Inflammatory macrophage (primary cell): ENCODE measurements at regions not wholly inside any gene's neighbourhood (a gene's known extent, or its start where the extent isn't known, plus 50 kb on each side); places are given as distances from the start of the nearest gene placed in this dataset.

Source experiments
- DNase-seq, 2 donors: peaks; one replicate each; pipeline ENCODE4 v3.0.0-alpha.2; 2020 to 2022

DNA sequence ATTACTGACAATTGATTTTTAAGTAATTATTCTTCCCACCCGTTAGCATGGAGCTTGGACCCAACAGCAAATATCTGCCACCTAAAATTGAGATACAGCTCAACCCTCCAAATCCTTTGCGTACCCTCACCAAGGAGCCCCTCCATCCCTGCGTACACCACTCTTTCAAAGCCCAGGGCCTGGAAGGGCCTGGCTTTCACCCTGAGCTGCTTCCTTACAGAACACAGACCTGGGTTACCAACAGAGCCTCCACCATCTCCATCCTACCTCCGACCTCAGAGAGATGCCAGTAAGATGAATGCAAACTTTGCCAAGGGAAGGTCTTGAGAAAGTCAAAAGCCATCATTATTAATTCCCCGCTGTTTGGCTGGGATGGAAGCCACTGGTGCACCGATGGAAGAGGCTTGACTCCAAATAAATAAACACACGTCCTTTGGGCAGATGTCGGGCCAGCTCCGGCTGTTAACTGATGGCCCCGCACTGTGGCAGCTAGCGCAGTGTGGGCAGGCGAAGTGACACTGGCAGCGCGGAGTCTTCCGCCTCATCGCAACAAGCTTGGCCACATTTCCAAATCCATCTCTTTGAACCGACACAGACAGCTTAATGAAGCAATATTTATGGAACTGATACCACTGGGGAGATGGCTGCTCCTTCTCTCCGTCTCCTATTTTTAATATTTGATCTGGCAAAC lies 150.2 kb upstream of the VSTM2B start:
- DNase-seq: no peak

DNA sequence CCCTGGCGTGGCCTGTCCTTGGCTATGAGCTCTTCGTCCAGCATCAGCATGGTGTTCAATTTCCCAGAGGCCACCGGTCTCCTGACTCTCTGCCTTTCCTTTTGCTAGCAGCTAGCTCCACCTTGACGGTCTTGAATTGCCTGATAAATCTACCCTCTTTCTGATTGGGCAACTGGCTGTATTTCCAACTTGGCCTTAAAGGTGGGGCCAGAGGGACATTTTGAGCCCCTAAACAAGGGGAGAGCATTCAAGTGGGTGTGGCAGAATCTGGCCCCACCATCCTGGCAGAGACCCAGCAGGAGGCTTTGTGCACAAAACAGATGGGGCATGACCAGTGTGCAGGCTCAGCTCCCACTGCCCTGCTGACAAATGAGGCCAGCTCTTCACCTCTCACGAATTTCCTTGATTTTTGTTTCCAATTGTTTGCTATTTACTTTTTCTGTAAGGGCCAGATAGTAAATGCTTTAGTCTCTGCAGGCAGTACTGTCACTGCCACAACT lies 148.9 kb upstream of the VSTM2B start:
- DNase-seq: no peak

DNA sequence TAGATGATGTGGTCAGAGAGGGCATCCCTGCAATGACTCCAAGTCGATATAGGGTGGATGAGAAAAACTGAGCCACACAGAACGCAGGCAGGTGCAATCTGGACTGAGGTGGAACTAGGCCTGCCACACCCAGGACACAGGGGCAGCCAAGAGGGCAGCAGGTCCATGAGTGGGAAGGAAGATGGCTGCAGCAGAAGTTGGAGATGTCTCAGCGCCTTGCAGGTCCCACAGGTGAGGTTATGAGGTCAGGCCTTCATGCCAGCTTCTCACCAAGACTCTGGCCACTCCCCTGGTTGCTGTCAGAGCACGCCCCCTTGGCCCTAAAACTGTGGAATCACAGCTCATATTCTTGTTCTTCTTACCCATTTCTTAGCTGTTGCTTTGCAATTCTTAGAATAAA lies 147.7 kb upstream of the VSTM2B start:
- no peak for DNase-seq

DNA sequence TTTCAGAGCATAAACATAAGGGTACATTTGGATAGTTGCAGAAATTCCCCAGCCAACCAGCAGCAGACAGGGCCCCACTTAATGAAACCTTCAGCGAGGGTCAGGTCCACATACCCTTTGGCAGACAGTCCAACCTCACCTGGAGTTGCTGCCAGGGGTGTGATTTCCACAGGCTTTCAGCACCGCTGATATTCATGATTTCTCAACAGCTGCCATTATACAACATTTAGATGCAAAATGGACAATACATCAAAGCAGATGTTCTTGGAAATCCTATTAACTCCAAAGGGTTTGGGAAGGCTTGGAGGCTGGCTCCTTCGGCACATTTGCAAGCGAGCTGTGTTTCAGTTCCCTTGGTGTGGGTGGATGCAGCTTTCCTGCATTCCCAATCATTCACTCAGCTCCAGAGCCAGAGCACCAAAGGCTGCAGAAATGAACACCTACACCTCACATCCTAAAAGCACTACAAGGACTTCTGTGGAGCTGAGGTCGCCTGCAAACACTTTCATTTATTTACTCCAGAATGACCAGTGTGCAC lies 147.2 kb upstream of the VSTM2B start:
- no peak for DNase-seq

DNA sequence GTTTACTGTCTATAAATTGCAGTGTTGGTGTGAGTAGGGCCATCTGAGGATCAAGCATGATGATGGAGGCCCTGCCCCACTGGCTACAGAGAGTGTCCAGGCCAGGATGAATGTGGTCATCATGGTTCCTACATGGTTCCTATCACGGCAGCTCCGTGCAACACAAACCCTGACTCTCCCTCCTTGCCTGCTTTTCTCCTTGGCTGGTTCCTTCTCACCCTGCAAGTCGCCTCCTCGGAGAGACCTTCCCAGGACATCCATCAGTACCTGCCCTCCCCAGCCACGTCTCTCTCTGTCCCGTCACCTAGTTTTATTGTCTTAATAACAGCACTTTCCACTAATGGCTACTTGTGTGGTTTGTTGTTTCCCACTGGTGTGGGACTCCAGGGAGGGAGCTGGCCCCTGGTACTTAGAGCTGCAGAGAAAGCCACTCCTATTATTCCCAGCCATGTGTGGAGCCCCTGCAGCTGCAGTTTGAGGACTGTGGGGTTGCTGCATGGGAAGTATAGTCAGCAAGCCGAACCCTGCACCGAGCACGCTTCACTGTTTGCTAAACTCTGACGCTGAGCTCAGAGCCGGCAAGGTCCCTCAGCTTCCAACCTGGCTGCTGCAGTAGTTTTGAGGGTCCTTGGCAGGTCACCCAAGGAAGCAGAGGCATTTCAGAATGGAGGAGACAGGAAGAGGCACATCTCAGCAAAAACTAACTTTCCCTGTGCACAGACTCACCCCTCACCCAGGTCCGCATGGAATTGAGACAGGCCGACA lies 146.4 kb upstream of the VSTM2B start:
- DNase-seq: no peak

DNA sequence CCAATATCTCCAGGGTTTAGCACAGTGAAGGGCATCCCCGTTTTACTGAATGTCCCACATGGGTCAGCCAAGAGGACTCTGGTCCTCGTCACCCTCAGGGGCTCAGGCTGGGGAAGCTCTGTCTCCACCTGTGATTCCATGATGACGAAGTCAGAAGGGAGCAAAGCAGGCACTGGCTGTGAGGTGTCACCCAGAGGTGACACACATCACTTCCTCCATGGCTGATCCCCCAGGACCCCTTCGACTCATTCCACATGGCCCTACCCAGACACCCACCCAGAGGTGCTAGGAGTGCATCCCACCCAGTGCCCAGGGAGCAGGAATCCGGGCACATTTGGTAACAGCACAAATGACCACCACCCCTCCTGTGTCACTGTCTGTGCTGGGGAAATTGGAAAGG lies 145.2 kb upstream of the VSTM2B start:
- DNase-seq: no peak

DNA sequence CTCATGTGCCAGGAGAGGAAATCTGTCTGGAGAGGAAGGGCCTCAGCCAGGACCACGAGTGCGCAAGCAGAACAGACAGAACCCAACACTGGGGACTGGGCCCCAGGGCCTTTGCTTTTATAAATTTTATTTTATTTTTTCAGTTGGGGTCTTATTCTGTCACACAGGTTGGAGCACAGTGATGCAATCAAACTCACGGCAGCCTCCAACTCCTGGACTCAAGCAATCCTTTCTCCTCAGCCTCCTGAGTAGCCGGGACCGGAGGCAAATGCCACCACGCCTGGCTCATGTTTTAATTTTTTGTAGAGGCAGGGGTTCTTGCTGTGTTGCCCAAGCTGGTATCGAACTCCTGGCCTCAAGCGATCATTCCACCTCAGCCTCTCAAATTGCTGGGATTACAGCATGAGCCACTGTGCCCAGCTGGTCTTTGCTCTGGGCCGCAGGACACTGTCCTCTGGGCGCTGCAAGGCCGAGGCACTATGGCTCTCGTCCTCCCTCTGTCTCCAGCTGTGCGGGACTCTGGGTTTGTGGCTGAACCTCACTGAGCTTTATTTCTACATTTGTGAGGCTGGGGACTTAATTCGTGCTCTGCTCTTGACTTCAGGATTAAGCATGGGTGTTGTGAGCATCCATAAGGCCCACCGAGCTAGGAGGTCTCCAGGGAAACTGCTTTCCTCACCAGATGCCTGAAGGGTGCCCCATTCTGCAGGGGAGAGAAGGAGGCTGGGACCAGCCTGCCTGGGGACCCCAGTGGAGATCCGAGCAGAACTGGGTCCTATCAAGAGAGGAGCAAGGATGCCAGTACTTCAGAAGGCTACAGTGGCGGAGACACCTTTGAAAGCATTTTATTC lies 144.2 kb upstream of the VSTM2B start:
- DNase-seq: no peak

DNA sequence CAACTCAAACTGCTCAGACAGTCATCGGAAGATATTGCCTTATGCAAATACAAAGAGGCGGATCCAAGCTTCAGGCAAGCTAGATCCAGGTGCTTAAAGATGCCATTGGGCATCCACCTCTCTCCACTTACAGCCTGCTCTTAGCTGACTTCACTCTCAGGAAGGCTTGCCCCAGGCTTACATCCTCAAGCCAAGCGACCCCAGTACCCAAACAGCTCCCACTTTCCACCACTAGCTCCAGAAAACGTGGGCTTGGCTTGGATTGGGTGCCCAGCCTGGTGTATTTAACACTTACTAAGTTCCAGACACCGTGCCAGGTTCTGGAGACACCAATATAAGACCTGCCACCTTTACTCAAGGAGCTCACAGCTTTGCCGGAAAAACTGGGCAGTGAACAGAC lies 142.1 kb upstream of the VSTM2B start:
- no peak for DNase-seq

DNA sequence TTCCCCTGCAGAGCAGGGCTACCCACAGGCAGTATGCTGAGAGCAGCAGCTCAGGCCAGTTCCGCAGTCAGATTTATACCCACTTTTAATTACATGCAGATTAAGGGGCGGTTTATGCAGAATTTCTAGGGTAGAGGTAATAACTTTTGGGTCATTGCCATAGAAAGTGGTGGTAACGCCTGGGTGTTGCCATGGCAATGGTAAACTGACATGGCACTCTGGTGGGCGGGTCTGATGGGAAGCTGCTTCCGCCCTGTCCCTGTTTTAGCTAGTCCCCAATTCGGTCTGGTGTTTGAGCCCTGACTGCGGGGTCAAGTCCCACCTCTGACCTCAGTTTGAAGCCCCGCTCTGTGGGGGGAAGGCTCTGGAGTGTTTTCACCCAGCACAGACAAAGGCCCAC lies 141.1 kb upstream of the VSTM2B start:
- no peak for DNase-seq

DNA sequence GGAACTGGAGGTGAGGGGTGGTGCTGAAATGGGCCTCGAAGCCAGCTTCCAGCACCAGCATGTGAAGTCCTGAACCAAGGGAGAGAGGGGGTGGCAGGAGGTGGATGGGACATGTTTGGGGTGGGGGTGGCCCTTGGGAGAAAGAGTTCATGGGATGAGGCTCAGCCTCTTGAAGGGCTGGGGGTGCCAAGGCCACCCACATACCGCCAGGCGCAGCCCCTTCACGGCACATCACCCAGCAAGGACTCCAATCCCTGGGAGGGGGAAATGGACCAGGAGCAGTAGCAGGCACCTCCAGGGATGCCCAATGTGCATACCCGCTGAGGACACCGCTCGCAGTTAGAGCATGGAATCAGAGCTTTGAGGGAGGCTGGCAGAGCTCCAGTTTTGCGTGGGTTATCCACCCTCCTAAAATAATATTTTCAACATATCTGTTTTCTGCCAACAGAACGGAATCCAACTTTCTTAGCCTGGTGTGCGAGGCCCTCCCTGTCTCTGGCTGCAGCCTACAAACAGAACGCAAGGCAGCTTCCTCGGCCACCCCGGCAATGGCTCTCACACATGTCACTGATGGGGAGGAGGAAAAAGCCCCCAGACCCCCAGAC lies 140.5 kb upstream of the VSTM2B start:
- DNase-seq: no peak

DNA sequence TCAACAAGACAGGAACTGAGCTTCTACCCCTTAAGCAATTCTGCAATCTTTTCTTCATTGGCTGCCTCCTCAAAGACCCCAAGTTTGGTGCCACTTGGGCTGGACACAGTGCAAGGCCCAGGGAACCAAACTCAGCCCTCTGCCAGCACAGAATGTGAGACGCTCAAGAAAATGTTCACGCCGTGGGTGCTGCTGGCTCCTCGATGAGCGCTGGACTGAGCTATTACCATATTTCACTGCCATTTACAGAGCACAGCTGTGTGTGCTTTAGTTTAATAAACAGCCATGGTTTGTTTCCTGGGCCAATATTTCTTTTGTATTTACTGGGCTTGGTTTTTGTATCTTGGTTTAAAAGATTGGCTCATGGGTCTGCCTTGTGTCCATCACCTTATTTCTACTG lies 138.8 kb upstream of the VSTM2B start:
- DNase-seq: no peak

DNA sequence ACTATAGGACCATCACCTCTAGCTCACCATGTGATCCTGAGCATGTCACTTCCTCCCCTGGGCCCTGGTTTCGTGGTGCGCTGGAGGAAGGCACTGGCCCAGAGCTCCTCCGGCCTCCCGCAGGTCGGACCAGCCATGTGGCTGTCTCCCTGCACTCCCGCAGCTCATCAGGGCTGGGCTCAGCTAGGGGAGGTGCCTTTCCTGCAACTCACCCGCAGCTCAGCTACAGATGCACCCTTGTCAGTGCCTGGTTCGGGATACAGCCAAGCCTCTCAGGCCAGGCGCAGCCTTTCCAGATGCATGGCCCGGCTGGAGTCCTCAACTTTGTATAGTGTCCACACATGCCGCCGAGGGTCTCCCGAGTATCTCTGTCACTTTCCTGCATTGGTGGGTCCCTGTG lies 138.2 kb upstream of the VSTM2B start:
- no peak for DNase-seq

DNA sequence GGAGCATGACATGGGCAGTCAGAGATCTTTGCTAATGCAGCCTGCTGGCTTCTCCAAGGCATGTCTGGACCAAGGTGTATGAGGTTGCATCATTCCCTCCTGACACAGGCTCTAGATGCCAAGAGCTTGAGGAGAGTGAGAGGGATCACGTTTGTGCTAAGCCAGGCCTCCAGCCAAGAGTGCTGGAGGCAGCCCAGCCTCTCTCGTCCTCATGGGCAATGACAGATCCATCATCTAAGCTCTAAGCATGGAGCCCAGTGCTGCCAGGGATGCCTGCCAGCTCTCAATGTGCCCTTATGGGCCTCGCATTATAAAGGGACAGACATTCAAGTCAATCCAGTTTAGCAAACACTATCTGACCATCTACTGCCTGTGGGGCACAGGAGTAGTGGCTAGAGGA lies 136.3 kb upstream of the VSTM2B start:
- no peak for DNase-seq

DNA sequence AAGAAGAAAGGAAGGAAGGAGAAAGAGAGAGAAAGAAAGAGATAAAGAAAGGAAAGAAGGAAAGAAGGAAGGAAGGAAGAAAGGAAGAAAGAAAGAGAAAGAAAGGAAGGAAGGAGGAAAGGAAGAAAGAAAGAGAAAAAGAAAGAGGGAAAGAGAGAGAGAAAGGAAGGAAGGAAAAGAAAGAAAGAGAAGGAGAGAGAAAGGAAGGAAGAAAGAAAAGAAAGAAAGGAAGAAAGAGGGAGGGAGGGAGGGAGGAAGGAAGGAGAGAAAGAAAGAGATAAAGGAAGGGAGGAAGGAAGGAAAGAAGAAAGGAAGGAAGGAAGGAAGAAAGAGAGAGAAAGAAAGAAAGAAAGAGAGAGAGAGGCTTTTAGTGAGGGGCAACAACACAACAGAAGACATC lies 135.1 kb upstream of the VSTM2B start:
- no peak for DNase-seq

DNA sequence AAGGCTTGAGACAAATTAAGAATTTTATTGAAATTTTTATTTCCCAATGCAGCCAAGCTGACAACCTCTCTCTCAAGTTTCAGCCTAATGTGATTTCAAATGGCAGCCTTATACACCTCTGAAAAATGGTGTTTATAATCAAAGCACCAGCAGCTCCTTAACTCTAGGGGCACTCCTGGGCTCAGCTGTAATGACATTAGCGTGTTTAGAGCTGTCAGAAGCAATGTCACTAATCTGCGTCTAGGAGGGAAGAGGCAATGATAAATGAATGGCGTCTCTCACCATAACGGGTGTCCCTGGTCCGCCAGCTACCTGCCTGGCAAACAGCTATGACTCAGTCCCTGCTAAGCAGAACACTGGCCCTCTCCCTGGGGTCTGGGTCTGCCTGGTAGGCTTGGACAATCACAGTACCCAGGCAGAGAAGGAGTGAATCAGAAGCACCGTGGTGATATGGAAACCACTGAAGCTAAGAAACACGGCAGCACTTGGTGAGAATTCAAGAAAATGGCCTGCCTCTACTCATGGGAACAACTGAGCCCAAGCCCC lies 131.8 kb upstream of the VSTM2B start:
- DNase-seq: no peak

DNA sequence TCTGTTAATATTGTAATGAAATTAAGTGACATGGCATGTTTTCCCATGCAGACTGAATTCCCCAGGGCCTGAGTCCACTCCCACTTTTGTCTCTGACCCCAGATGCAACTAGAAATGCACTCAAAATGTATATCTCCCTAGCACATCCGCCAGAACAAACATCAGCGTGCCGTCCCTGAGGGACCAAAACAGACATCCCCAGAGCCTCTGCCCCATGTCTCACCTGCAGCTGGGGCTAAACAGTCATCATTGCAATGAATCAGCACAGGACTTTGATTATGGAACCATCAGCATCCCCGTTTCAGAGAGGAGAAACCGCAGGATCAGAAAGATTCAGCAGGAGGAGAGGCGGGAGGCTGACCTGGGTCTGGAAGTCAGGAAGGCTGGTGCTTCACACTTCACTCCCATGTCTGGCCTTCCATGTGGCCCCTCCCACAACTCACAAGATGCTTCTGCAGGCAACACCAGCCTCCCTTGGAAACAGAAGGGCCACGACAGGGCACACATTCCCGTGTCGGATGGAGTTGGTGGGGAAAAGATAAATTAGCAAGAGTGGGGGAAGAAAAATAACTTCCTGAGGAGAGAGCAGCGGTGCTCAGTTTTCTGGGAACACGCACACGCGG lies 130.6 kb upstream of the VSTM2B start:
- no peak for DNase-seq

DNA sequence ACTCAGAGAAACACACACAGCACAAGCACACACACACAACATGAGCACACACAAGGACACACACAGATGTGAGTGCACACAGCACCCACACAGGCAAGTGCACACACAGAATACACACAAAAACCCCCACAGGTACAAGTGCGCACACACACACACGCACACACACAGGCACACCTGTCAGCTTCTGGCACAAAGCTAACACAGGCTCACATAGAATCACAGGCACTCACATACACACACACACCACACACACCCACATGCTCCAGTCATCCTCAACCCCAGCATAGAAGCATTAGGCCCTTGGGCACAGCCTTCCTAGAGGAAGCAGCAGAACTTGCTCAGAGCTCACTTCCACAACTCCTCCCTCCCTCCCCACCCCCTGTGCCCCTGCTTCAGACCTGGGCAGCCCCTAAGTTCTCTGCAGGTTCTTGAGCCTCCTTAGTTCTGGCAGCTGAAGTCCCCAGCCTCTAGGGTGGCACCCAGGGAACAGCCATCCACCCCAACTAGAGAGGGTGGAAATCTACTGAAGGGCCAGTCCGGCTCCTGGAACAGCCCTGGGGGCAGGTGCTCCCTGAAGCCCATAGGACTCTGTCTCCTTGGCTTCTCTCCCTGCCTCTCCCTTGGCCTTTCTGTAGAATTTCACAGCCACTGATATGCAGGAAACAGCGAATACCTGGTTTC lies 129.9 kb upstream of the VSTM2B start:
- DNase-seq: no peak

DNA sequence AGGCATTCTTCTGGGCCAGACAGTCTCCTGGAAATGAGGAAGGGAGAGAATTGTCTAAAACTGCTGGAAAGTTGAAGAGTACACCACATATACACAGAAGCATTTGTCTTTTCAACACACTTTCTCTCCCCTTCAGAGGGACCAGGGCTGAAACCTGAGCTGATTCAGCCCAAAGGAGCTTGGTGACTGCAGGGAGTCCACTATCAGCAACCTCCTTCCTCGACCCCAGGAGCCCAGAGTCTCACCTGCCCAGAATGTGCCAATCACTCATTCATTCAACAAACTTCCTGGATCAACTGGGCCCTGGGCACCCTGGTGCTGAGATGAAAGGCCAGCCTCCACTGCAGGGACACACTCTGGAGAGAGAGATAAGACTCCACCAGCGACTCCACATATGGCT lies 128.9 kb upstream of the VSTM2B start:
- no peak for DNase-seq

DNA sequence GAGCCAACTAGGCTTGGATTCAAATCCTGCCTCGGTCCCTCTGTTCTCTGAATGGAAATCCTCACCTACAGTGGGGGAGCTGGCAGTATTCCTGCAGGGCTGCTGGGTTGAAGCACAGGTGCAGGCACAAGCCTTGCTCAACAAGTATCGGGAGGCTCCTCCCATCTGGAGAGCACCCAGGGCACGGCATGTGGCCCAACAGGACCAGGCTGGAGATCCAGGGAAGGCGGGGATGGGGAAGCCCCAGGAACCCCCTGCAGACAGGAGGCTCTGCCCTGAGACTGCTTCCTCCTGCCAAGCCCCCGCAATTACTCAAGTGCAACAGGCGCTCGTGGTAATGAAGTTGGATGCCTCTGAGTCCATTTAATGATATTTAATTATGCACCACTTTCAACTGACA lies 128.0 kb upstream of the VSTM2B start:
- DNase-seq: no peak

DNA sequence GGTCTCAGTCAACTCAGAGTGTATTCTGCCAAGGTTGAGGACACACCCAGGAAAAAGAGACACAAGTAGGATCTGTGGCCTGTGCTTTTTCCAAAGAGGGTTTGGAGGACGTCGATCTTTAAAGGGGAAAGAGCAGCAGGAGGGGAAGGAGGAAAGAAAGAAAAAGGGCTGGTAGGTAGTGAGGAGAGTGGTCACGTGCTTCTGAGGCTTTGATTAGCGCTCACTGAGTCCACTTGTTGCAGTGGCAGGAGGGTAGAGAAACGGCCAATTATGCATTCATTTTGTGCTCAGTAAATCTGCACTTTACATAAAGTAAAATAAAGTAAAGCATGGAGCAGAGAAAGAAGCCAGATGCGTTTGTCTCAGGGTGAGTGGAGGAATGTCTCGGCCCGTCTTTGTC lies 126.0 kb upstream of the VSTM2B start:
- no peak for DNase-seq
